Stomach (tissue), 4 donors: ENCODE measurements at regions not wholly inside any gene's neighbourhood (a gene's known extent, or its start where the extent isn't known, plus 50 kb on each side); places are given as distances from the start of the nearest gene placed in this dataset.

ENCODE experiments used
- CTCF ChIP-seq, 7 experiments: fragments of 450-650 bp in 4 of 7; fragments of 200-600 bp in 3 of 7; sonication (generic) in 3 of 7; IDR thresholded peaks; one replicate each; pipeline ENCODE4 v1.5.1; 2016 to 2019; ENCODE audit warnings: antibody characterized with exemption in 7 of 7, control low read depth in 2 of 7, mild to moderate bottlenecking in 1 of 7
- POLR2A ChIP-seq, 4 donors: fragments of 450-650 bp; IDR thresholded peaks; one replicate each; pipeline ENCODE4 v1.6.1; 2016; ENCODE audit warnings: antibody characterized with exemption in 4 of 4, control low read depth in 2 of 4, mild to moderate bottlenecking in 1 of 4, moderate library complexity in 1 of 4

GRCh38 chr4:58541926-58542325 lies 1431.7 kb upstream of the IGFBP7 start:
- no peak for TF ChIP-seq CTCF (IDR thresholded peaks at IDR 0.05)
- TF ChIP-seq POLR2A (IDR thresholded peaks at IDR 0.05), result no peak
